Gastroesophageal sphincter (tissue), 3 donors: ENCODE measurements at regions not wholly inside any gene's neighbourhood (a gene's known extent, or its start where the extent isn't known, plus 50 kb on each side); places are given as distances from the start of the nearest gene placed in this dataset.

ENCODE experiments used
- POLR2A ChIP-seq, 2 donors: fragments of 450-650 bp; IDR thresholded peaks; one replicate each; pipeline ENCODE4 v1.6.1; 2017; ENCODE audit warnings: antibody characterized with exemption in 2 of 2, mild to moderate bottlenecking in 2 of 2, moderate library complexity in 1 of 2
- POLR2AphosphoS5 ChIP-seq: sonication (generic); formaldehyde crosslinking; IDR thresholded peaks from one replicate; pipeline ENCODE4 v1.6.1; 2017; ENCODE audit warnings: antibody characterized with exemption
- TF ChIP-seq, protein P1 (sequence below), 4 experiments: fragments of 200-600 bp in 2 of 4; fragments of 450-650 bp in 2 of 4; sonication (generic) in 1 of 4; IDR thresholded peaks; one replicate each; pipeline ENCODE4 v1.5.1; 2017 to 2019; ENCODE audit warnings: antibody characterized with exemption in 4 of 4, mild to moderate bottlenecking in 2 of 4, moderate library complexity in 2 of 4

GRCh38 chrX:73987166-73987565 lies 134.7 kb upstream of the XIST start:
- TF ChIP-seq, protein P1, sequence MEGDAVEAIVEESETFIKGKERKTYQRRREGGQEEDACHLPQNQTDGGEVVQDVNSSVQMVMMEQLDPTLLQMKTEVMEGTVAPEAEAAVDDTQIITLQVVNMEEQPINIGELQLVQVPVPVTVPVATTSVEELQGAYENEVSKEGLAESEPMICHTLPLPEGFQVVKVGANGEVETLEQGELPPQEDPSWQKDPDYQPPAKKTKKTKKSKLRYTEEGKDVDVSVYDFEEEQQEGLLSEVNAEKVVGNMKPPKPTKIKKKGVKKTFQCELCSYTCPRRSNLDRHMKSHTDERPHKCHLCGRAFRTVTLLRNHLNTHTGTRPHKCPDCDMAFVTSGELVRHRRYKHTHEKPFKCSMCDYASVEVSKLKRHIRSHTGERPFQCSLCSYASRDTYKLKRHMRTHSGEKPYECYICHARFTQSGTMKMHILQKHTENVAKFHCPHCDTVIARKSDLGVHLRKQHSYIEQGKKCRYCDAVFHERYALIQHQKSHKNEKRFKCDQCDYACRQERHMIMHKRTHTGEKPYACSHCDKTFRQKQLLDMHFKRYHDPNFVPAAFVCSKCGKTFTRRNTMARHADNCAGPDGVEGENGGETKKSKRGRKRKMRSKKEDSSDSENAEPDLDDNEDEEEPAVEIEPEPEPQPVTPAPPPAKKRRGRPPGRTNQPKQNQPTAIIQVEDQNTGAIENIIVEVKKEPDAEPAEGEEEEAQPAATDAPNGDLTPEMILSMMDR (IDR thresholded peaks at IDR 0.05), result no peak
- TF ChIP-seq POLR2A (IDR thresholded peaks at IDR 0.05), result no peak
- TF ChIP-seq POLR2AphosphoS5, result no peak
